UCSD-AML1 (cell line): ENCODE measurements at regions not wholly inside any gene's neighbourhood (a gene's known extent, or its start where the extent isn't known, plus 50 kb on each side); places are given as distances from the start of the nearest gene placed in this dataset.

ENCODE experiments used
- DNase-seq: peaks from one replicate; lab custom pipeline; 2025; ENCODE audit not compliant: unreplicated experiment; lab: John Stamatoyannopoulos, UW

DNA sequence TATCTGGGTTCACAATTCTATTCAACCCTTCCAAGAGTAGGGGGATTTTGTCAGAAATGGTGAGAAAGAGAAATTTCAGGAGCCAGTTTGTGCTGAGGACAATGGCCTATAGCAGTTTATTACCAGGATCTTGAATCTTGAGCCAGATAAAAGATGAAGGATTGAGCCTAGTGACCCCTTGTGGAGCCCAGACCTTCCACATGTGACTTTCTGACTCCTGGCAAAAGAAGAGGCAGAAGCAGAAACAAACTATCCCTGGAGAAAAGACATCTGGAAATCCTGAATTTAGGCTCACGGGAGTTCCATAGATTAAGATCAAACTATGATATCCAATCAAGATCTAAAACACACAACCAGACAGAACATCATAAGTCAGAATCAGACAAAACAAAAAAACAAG lies 60.9 kb upstream of the CHRM2 start:
- DNase-seq: no peak

DNA sequence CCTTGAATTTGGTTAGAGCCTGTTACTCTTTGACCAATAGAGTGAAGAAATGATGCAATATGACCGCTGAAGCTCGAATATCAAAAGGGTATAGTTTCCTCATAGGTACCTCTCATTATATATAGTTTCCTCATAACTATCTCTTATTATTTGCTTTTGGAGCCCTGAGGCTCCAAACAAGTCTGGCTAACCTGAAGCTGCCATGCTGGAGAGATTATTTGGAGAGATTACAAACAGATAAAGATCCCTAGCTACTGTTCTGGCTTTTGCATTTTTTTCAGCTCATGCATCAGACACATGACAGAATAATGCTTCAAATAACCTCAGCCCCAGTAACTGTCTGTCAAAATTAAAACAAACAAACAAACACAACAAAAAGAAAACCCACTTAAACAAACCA lies 65.4 kb upstream of the CHRM2 start:
- no peak for DNase-seq

DNA sequence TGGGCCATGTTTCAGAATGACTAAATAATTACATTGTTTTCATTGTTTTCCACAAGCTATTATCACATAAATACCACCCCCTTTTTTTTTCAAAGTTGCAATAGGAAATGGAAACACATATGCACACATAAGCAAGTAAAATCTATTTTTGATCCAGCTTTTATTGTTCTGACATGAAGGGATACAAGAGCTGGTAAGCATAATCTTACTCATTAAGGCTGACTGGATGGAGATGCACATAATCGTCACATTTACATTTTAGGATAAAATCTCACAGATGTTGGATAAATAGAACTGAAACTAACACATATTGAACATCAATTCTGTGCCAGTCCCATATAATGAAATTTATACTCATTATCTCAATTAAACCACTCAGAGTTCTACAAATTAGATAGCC lies 84.5 kb upstream of the CHRM2 start:
- no peak for DNase-seq

DNA sequence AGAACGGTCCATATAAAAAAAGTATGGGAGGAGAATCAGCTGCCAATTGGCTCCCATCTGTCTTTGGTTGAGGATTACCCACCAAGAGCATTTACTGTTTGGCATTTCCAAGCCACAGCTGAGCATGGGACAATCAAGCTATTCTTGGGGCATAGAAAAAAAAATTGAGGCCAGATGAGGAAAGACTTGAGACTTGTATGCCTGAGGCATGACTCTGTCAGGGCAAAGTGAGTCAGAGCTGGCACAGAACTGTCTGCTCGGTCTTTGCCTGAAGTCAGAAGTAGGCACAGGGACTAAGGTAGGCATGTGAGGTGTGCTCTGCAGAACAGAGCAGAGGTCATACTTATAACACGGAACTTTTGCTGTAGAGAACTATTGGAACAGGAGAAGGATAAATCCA lies 126.5 kb upstream of the CHRM2 start:
- DNase-seq: no peak

DNA sequence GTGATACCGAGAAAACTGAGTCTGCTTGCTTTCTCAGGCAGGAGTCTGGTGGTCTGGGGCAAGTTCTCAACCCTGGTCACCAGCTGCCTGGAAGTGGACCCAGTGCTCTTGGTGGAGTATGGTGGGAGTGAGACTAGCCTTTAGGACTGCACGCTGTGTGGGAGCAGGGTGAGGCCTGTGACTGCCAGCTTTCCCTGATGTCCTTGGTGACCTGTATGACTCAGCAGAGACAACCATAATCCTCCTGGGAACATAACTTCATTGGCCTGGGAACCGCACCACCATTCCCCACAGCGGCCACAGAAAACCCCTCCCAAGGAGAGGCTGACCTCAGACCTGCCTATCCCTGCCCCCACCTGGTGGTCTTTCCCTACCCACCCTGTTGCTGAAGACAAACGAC lies 139.5 kb upstream of the CHRM2 start:
- no peak for DNase-seq

DNA sequence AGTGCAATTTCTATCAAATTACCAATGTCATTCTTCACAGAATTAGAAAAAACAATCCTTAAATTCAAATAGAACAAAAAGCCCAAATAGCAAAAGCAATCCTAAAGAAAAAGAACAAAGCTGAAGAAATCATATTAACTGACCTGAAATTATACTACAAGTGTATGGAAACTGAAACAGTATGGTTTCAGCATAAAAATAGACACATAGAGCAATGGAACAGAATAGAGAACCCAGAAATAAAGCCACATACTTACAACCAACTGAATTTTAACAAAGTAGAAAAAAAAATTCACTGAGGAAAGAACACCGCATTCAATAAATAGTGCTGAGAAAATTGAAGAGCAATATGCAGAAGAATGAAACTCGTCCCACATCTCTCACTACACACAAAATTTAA lies 142.0 kb upstream of the CHRM2 start:
- DNase-seq: no peak

DNA sequence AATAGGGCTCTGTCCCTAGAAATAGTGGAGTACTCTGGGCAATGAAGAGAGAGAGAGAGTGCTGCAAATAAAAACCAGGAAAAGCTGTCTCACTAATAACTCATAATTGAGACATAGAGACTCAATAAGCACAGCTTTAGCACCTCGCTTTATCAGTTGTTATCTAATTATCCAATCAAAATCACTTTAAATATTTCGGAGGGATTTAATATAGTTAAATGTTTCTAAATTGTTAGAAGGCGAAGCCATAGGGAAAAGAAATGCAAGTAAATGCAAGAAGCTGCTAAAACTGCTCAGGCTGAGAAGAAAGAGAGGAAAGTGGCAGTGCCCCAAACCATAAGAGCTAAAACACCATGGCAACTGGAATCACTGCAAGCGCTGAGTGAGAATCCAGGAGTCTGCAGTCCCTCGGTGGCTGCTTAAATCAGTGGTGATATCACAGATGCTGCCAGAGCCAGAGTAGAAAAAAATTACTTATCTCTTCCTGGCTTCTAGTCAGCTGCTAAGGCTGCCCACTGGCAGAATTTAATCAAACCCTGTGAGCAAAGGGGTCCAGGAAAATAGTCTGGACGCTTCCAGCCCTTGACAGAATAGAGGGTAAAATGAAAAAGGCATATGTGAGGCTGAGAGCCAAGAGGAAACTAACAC lies 150.4 kb upstream of the CHRM2 start:
- DNase-seq: no peak

DNA sequence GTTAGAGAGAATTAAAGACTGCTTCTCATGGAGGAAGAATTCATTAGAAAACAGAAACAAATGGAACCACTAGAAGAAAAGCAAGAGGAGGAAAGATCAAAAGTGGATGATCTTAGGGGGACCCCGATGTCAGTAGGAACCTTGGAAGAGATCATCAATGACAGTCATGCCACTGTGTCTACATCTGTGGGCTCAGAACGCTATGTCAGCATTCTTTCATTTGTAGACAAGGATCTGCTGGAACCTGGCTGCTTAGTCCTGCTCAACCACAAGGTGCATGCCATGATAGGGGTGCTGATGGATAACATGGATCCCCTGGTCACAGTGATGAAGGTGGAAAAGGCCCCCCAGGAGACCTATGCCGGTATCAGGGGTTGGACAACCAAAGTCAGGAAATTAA lies 154.4 kb upstream of the CHRM2 start:
- no peak for DNase-seq

DNA sequence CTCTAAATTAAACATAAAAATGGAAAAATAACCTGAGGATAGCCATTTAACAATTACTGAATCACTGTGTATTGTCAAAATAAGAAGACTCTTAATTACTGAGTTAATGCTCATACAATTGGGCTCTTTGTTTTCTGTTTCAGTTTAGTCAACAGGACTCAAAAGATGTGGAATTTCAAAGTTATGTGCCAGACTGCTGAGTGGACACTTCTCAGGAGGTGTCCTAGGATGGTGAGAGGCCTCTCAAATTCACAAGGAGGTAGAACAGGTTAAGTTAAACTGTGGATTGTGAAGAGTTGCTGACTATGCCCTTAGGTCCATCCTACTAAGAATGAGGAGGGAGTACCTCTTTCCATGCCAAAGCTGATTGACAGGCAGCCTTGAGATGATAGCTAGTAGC lies 157.7 kb upstream of the CHRM2 start:
- no peak for DNase-seq

DNA sequence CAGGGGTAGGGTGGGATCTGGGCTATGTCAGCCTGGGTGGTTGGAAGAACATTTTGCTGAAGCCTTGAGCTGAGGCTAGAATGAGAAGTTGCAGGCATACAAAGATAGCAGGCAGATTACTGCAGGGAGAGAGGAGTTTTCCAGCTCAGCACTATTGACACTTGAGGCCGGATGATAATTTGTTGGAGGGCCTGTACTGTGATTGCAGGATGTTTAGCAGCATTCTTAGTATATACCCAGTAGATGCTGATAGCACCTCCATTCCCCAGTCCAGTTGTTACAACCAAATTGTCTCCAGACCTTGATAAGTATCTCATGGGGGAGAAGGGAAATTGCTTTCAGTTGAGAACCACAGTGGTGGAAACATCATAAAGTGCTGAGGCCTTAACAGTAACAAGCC lies 158.6 kb upstream of the CHRM2 start:
- no peak for DNase-seq

DNA sequence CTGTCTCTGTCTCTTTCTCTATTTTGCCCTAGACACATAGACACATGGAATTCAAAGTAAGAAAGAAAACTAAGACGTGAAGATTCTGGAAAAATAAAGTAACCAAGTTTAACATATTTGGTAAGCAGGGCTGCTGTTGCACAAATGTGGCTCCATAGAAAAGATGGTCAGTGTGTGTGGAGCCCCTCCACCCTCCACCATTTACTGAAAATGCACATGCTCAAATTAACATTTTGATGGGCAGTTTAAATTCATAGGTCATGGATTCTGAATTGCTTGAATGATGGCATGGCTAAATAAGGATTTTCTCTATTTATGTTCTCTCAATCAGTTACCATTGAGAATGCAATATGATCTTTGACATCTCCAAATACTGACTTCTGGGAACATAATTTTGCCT lies 165.5 kb upstream of the CHRM2 start:
- no peak for DNase-seq

DNA sequence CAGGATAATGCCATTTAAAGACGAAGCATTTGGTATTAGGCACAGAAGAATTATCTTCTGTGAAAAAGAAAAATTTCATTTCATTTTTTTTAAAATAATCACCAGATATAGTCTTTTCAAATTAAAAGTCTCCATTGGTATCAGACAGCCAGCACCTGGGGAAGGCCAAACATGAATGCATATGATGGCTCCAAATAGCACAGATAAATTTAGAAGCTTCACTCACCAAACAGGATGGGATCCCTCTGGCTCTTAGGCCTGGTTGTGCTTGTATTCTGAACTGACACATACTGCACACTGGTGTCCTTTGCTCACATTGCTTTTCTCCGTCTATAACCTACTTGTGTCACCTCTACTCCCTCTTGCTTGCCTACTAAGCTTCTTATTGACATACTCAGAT lies 169.5 kb upstream of the CHRM2 start:
- no peak for DNase-seq

DNA sequence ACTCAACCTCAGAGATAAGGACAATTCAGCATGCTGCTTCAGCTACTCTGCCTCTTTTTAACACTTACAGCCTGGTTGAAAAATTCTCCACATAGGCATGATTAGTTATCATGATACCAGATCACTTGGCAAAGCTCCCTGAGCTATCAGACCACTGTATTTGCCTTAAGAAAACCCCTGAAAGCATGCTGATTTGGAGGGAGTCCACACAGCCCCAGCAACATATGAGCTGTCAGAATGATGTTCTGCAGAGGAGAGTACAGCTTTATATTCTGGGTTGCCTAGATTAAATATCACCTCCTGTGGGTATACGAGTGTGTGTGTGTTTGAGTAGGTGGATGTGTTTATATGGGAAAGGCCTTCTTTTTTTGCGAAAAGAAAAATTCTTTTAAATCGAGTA lies 170.2 kb upstream of the CHRM2 start:
- no peak for DNase-seq

DNA sequence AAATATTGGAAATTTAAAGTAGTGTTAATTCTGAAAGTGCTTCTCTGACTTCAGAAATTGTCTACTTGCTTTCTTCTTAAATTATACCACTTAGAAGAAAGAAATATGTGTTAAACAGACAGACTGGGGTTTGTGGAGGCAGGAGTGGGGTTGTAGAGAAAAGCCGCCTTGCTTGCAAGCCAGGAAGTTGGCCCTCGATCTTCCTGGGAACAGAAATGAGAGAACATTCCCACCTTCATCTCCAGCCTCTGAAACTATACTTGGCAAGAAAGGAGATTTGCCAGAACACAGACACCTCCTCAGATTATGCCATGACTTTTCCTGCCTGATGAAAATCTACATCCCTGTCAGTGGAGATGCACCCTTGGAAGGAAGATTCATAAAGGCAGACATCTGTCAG lies 171.2 kb upstream of the CHRM2 start:
- DNase-seq: no peak

DNA sequence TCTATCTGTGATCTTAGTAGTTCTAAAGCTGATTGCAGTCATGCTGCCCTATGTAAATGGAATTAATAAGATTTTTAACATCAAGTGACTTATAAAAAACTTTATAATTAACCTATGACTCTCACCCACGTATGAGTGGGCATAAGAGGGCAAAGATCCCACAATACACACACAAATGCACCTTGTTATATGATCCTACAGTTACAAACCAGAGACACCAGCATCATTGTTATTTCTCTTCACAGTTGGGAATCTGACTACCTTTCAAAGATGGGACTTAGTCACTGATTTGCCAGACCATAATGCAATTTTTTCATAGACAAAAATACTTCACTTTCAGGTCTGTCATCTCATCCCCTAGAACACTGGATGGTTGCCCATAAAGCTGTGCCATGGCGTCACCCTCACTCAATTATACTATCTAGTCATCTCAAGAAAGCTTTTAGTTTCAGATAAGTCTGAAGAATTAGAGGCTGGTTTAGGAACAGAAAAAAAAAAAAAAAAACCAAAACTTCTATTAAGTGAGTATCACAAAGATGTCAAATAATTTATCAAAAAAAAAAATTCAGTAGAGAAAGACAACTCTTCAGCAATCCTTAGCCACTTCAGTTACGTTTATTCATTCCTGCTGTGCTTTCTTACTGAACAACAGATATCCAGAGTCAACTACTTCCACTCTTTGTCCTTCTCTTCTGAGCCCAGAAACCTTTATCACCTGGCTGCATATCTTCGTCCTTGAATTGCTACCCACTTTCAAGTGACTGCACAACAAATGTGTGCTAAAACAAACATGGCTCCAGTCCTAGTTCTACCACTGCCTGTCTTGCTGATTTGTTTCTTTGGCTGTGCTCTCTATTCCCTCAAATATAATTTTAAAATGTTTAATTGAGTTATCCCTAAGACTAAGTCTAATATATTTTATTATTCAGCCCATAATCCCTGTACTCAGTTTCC lies 175.0 kb upstream of the CHRM2 start:
- DNase-seq: no peak

DNA sequence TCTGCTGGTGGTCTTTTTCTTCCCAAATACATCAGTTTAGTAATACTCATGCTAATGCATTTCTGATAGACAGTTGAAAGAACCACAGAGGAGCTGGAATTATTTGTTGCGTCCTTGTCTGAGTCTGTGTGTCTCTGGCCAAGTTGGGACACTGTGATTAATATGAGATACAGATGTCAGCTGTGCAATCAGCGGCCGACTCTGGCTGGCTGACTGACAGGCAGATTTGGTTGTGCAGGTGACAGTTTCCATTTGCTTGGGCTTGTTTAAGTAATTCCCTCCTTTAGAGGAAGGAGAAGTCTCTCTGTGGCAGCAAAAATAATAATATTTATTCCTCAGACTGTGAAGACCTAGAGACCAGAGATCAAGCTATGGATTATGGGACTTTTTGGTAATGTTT lies 176.2 kb upstream of the CHRM2 start:
- DNase-seq: no peak

DNA sequence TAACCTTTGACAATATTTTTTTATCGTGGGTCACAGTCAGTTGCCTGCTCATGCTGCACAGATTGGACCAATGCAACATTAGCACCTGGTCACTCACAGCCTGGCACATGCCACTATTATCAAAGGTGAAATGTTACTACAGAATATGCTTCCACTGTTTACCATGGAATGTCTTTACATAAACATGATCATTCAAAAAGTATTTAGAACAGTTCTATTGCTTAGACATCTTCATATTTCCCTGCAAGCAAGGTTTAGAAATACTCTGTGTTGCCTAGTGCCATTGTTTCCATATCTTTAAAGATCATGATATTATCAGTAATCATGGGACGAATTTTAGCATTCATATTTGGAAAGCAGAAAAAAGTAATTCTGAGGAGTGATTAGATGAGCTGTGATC lies 179.9 kb upstream of the CHRM2 start:
- DNase-seq: no peak

DNA sequence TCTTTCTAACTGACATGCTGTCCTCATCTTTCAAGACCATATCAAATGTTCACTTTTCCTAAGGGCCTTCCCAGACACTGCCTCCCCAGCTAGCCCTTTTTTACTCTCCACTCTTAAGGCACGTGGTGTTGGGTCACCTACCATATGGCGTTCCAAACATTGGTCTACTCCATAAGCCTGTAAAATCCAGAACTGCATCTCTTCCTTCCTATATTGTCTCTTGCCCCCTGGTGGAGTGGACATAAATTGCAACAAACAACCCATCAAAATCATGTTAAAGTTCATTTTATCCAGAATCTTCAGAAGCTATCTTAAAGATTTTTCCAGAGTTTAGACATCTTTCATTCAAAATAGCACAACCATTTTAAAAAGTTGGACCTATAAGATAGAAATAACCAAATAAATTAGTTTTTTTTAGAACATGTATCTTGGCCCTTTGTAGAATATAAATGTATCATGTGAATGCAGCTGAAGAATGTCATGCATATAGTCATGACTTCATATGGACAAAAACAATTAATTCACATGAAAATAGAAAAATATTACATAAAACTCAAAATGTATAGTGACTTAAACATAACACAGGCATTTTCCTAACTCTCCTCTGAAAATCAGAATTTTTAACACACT lies 180.6 kb upstream of the CHRM2 start:
- peak; percentile 7 for DNase-seq

DNA sequence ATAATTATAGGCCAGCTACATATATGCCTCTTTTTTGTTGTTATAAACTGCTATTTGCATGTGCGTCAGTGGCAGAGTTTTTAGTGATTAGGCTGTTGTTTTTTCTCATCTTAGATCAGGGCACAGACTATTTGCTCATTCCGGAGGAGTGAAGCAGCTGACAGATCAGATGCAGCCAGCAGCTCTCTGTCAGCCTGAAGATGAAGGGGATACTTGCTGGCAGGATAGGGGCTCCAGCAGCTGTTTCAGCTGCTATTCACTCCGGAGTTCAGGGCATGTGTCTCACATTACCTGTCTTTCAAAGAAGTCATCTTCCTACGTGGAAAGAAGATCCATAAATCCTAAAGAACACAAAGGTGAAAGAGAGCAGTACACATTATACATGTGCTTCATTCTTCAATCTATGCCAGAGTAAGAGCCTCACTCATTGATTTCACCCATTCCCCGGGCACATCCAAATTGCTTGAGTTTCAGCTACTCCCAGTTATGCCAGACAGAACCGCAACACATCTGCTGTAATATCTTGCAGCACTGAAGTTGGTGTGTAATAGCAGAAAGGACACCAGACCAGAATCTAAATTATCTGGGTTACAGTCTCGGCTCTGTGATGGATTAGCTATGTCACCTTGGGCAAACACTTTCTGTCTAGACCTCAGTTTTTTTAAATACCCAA lies 182.8 kb upstream of the CHRM2 start:
- no peak for DNase-seq

DNA sequence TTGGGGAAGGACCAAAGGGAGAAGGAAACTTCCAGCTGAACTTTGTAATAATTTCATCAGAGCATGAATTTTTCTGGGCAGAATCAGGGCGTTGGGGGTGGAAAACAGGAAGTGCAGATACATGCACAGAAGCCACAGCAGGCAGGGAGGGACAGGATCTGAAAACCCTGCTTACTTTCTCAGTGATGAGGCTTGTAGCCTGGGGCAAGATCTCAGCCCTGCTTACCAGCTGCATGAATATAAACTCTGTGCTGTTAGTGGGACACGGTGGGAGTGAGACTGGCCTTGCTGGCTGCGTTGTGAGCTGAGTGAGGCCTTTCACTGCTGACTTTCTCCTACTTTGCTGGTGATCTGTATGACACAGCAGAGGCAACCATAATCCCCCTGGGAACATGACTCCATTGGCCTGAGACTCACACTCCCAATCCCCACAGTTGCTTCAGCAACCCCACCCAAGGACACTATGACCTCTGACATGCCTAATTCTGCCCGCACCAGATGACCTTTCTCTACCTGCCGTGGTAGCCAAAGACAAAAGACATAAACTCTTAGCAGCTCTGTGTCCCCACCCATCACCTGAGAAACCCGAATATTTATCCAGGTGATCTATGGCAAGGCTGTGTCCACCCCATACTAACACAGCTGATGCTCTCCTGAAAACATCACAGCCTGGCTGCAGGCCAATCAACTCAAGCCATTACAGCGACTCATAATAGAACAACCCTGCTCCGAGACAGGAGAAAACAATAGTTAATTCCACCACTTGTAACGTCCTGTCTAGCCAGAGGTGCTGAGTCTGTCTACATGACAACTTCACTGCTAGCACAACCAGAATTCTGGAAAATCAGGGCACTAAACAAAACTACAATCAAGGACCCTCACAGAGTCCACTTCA lies 190.7 kb upstream of the CHRM2 start:
- peak; percentile 21 for DNase-seq

DNA sequence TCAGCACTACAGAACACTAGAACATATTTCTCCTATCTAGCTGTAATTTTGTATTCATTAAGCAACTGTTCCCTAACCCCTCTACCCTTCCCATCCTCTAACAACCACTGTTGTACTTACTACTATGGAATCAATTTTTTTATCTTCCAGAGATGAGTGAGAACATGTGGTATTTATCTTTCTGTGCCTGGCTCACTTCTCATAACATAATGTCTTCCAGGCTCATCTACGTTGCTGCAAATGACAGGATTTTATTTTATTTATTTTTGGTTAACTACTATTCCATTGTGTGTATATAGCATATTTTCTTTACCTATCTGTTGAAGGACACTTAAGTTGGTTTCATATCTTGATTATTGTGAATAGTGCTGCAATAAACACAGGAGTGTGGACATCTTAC lies 200.9 kb upstream of the CHRM2 start:
- no peak for DNase-seq
